Adrenal gland (tissue), 9 donors: ENCODE measurements at regions not wholly inside any gene's neighbourhood (a gene's known extent, or its start where the extent isn't known, plus 50 kb on each side); places are given as distances from the start of the nearest gene placed in this dataset.

Experiments
- DNase-seq, 7 donors: peaks; one replicate each; pipeline ENCODE4 v3.0.0-alpha.2; 2019 to 2020
- H3K27ac ChIP-seq, 5 donors: fragments of 200-600 bp; sonication (generic) in 4 of 5; 1 replicate in 3 of 5; 2 replicates in 2 of 5; pipeline versions ENCODE4 v1.5.1 to v1.8.0; 2016 to 2020; ENCODE audit warnings: mild to moderate bottlenecking in 1 of 5
- H3K27me3 ChIP-seq: fragments of 200-600 bp; 2 replicates; pipeline ENCODE4 v1.8.0; 2021
- H3K36me3 ChIP-seq, 2 donors: fragments of 200-600 bp; replicated peaks in 1 of 2; 1 replicate in 1 of 2; 2 replicates in 1 of 2; pipeline versions ENCODE4 v1.5.1 to v1.8.0; 2018 to 2022
- H3K4me1 ChIP-seq, 2 donors: fragments of 200-600 bp; replicated peaks in 1 of 2; 1 replicate in 1 of 2; 2 replicates in 1 of 2; pipeline versions ENCODE4 v1.5.1 to v1.8.0; 2018 to 2021
- H3K4me3 ChIP-seq, 4 donors: fragments of 200-600 bp; sonication (generic) in 3 of 4; one replicate each; pipeline ENCODE4 v1.5.1; 2016 to 2018
- H3K9me3 ChIP-seq, 3 donors: fragments of 200-600 bp; sonication (generic) in 1 of 3; replicated peaks in 1 of 3; 1 replicate in 2 of 3; 2 replicates in 1 of 3; pipeline versions ENCODE4 v1.5.1 to v1.8.0; 2016 to 2021
- CTCF ChIP-seq, 6 experiments: fragments of 450-650 bp in 4 of 6; fragments of 200-600 bp in 2 of 6; sonication (generic) in 1 of 6; IDR thresholded peaks; 1 replicate in 5 of 6; 2 replicates in 1 of 6; pipeline versions ENCODE4 v1.5.1 to v1.8.0; 2016 to 2021; ENCODE audit warnings: antibody characterized with exemption in 6 of 6, mild to moderate bottlenecking in 2 of 6, moderate library complexity in 1 of 6
- POLR2A ChIP-seq, 2 donors: fragments of 450-650 bp; IDR thresholded peaks; one replicate each; pipeline ENCODE4 v1.6.1; 2017; ENCODE audit warnings: antibody characterized with exemption in 2 of 2, mild to moderate bottlenecking in 2 of 2, moderate library complexity in 1 of 2
- WGBS, 4 donors: extraction: QIAGEN DNeasy Blood & Tissue Kit in 2 of 4; methylation state at CpG; one replicate each; pipeline versions ENCODE4 v1.1.5 to v1.1.7; 2013 to 2017; 5-methylcytosine and 5-hydroxymethylcytosine counted together
- intact Hi-C, 2 donors: fragments of 100-400 bp; cut with DNase I; formaldehyde crosslinking; loops; one replicate each; pipeline versions ENCODE4 v1.14.1 to v1.15.0; 2022 to 2023
- donor health status: healthy with polysubstance abuse.
- donor health status: Bipolar disorder and iron deficiency.
- donor health status: DM: yes; HTN: yes; CAD: no.
- donor health status: DM: no; HTN: no; CAD: no.
- donor health status: DM: no; HTN: no; CAD: no.

DNA sequence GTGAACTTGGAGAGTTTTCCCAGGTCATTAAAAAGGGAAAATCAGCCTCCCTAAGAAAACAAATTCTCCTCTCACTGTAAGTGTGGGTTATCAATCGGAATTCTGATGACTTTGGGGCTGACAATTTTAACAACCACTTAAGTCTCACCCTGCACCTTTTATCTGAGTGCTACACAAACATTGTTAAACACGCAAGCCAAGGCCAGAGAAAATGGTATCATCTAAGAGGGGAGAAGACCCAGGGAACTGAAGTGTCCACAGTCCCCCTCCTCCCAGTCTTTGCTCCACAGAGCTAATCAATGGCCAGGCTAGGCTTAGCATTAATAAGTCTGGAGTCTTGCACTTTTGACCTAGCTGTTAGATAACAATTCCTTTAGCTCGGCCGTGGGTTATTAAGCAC, 51.7 kb upstream of the TBX5 start:
- Histone ChIP-seq H3K27me3 (peaks cover 18% of the 10 kb centered on the region), H3K9me3 (no peaks in the 10 kb centered on the region), H3K4me1 (no peaks in the 10 kb centered on the region), H3K36me3 (no peaks in the 10 kb centered on the region), H3K4me3 (no peak overlapping the region), H3K27ac (no peak overlapping the region)
- intact Hi-C loops: no loop called here
- WGBS, 4 donors: 14 to 23% (median 19%) methylated on average over 4 of the region's 4 CpGs
- no peak for DNase-seq
- TF ChIP-seq POLR2A (IDR thresholded peaks at IDR 0.05) (no peak), CTCF (IDR thresholded peaks at IDR 0.05) (no peak)
